Glutamatergic neuron (in vitro differentiated cells): ENCODE measurements at regions not wholly inside any gene's neighbourhood (a gene's known extent, or its start where the extent isn't known, plus 50 kb on each side); places are given as distances from the start of the nearest gene placed in this dataset.

ENCODE experiments used
- DNase-seq: peaks from one replicate; pipeline ENCODE4 v3.0.0; 2022
- H3K27ac Mint-ChIP-seq: one replicate; pipeline ENCODE4 v1.8.0; 2020; ENCODE audit warnings: mild to moderate bottlenecking, mixed read lengths, inconsistent platforms; ENCODE audit not compliant: unreplicated experiment
- H3K27me3 Mint-ChIP-seq: one replicate; pipeline ENCODE4 v1.8.0; 2020; ENCODE audit warnings: mild to moderate bottlenecking, moderate library complexity, mixed read lengths, inconsistent platforms; ENCODE audit not compliant: unreplicated experiment
- H3K36me3 Mint-ChIP-seq: one replicate; pipeline ENCODE4 v1.8.0; 2020; ENCODE audit warnings: mild to moderate bottlenecking, mixed read lengths, inconsistent platforms; ENCODE audit not compliant: unreplicated experiment
- H3K4me1 Mint-ChIP-seq: one replicate; pipeline ENCODE4 v1.8.0; 2020; ENCODE audit warnings: mild to moderate bottlenecking, low read depth, mixed read lengths, inconsistent platforms; ENCODE audit not compliant: unreplicated experiment
- H3K4me3 Mint-ChIP-seq: one replicate; pipeline ENCODE4 v1.8.0; 2020; ENCODE audit warnings: mild to moderate bottlenecking, mixed read lengths, inconsistent platforms; ENCODE audit not compliant: unreplicated experiment
- H3K9me3 Mint-ChIP-seq: one replicate; pipeline ENCODE4 v1.8.0; 2020; ENCODE audit warnings: mild to moderate bottlenecking, moderate library complexity, mixed read lengths, inconsistent platforms; ENCODE audit not compliant: unreplicated experiment
- CTCF ChIP-seq: fragments of 200-600 bp; sonication (generic); IDR thresholded peaks from one replicate; pipeline ENCODE4 v1.5.0; 2021; ENCODE audit not compliant: partially characterized antibody, unreplicated experiment

GRCh38 chr7:131014906-131015656 is 281.1 kb upstream of the KLF14 start:
- no peak for DNase-seq
- Mint-ChIP-seq H3K4me1 (peaks cover 1% of the 10 kb centered on the region), H3K36me3 (no peaks in the 10 kb centered on the region), H3K9me3 (peaks cover 6% of the 10 kb centered on the region), H3K27ac (no peak overlapping the region), H3K27me3 (no peaks in the 10 kb centered on the region), H3K4me3 (no peak overlapping the region)
- TF ChIP-seq CTCF: no peak

- no peak for TF ChIP-seq CTCF
- H3K27me3 Mint-ChIP-seq: peaks cover 2% of the 10 kb centered on the region
- peaks cover 8% of the 10 kb centered on the region for H3K9me3 Mint-ChIP-seq
- H3K4me1 Mint-ChIP-seq: peaks cover 1% of the 10 kb centered on the region
- no peak overlapping the region for H3K27ac Mint-ChIP-seq
- DNase-seq: no peak
- H3K36me3 Mint-ChIP-seq: no peaks in the 10 kb centered on the region
- H3K4me3 Mint-ChIP-seq: no peak overlapping the region
Measured at GRCh38 chr7:131015657-131015958, 281.6 kb upstream of the KLF14 start.

GRCh38 chr7:131016230-131016629 is 282.2 kb upstream of the KLF14 start:
- no peaks in the 10 kb centered on the region for H3K36me3 Mint-ChIP-seq
- no peak for DNase-seq
- H3K27ac Mint-ChIP-seq: no peak overlapping the region
- peaks cover 6% of the 10 kb centered on the region for H3K4me1 Mint-ChIP-seq
- H3K9me3 Mint-ChIP-seq: peaks cover 10% of the 10 kb centered on the region
- H3K27me3 Mint-ChIP-seq: peaks cover 2% of the 10 kb centered on the region
- no peak for TF ChIP-seq CTCF
- no peak overlapping the region for H3K4me3 Mint-ChIP-seq

- Mint-ChIP-seq H3K27me3 (peaks cover 4% of the 10 kb centered on the region), H3K9me3 (peaks cover 9% of the 10 kb centered on the region), H3K4me1 (peaks cover 12% of the 10 kb centered on the region), H3K36me3 (no peaks in the 10 kb centered on the region), H3K27ac (no peak overlapping the region), H3K4me3 (no peak overlapping the region)
- DNase-seq: no peak
- no peak for TF ChIP-seq CTCF
Measured at GRCh38 chr7:131019351-131019750, 285.3 kb upstream of the KLF14 start.

- no peak for DNase-seq
- H3K27me3 Mint-ChIP-seq: peaks cover 4% of the 10 kb centered on the region
- peaks cover 12% of the 10 kb centered on the region for H3K4me1 Mint-ChIP-seq
- peak overlapping the region; percentile 17 for H3K4me3 Mint-ChIP-seq
- no peaks in the 10 kb centered on the region for H3K36me3 Mint-ChIP-seq
- TF ChIP-seq CTCF: no peak
- H3K9me3 Mint-ChIP-seq: peaks cover 7% of the 10 kb centered on the region
- H3K27ac Mint-ChIP-seq: no peak overlapping the region
Measured at GRCh38 chr7:131020759-131021261, 286.8 kb upstream of the KLF14 start.
